IPS-20b (cell line): ENCODE measurements at regions not wholly inside any gene's neighbourhood (a gene's known extent, or its start where the extent isn't known, plus 50 kb on each side); places are given as distances from the start of the nearest gene placed in this dataset.
"Not testable (repeated sequence)": the region's sequence is repeated elsewhere in the genome, so short reads cannot be mapped to it uniquely, and the experiment has no call there.

Experiments used
- H3K27ac ChIP-seq: one replicate; pipeline ENCODE4 v1.5.1; 2013; ENCODE audit warnings: low read length
- H3K27me3 ChIP-seq: 2 replicates; pipeline ENCODE4 v1.6.1; 2013; ENCODE audit warnings: mild to moderate bottlenecking, low read length, inconsistent platforms; ENCODE audit not compliant: insufficient read depth
- H3K36me3 ChIP-seq: 2 replicates; pipeline ENCODE4 v1.6.1; 2013; ENCODE audit warnings: low read depth, mild to moderate bottlenecking, inconsistent platforms, low read length, moderate library complexity; ENCODE audit not compliant: insufficient read depth
- H3K4me1 ChIP-seq: 2 replicates; pipeline ENCODE4 v1.6.1; 2013; ENCODE audit warnings: mild to moderate bottlenecking, control low read depth, inconsistent platforms, low read length, moderate library complexity; ENCODE audit not compliant: insufficient read depth
- H3K4me3 ChIP-seq: 2 replicates; pipeline ENCODE4 v1.5.1; 2013; ENCODE audit warnings: mild to moderate bottlenecking, low read length, inconsistent platforms
- H3K9ac ChIP-seq: 2 replicates; pipeline ENCODE4 v1.6.1; 2013; ENCODE audit warnings: low read depth, mild to moderate bottlenecking, inconsistent platforms, low read length, moderate library complexity
- H3K9me3 ChIP-seq: 2 replicates; pipeline ENCODE4 v1.6.1; 2013; ENCODE audit warnings: mild to moderate bottlenecking, low read depth, low read length, inconsistent platforms; ENCODE audit not compliant: insufficient read depth

- H3K9ac ChIP-seq, H3K27ac ChIP-seq, H3K4me3 ChIP-seq, H3K9me3 ChIP-seq, H3K36me3 ChIP-seq, H3K27me3 ChIP-seq, H3K4me1 ChIP-seq: not testable (repeated sequence)
These were observed 214.8 kb upstream of the ZNF469 start for GRCh38 chr16:88167798-88168556.

- H3K9ac ChIP-seq, H3K9me3 ChIP-seq, H3K27ac ChIP-seq, H3K4me1 ChIP-seq, H3K27me3 ChIP-seq, H3K4me3 ChIP-seq, H3K36me3 ChIP-seq: not testable (repeated sequence)
These were observed 214.2 kb upstream of the ZNF469 start for GRCh38 chr16:88168557-88168949.

- not testable (repeated sequence) for H3K27me3 ChIP-seq, H3K4me1 ChIP-seq, H3K36me3 ChIP-seq, H3K27ac ChIP-seq, H3K9ac ChIP-seq, H3K4me3 ChIP-seq, H3K9me3 ChIP-seq
These were observed 213.5 kb upstream of the ZNF469 start for GRCh38 chr16:88169136-88169830.

GRCh38 chr16:88169831-88170165 lies 213.0 kb upstream of the ZNF469 start:
- not testable (repeated sequence) for H3K9ac ChIP-seq, H3K36me3 ChIP-seq, H3K4me1 ChIP-seq, H3K9me3 ChIP-seq, H3K27me3 ChIP-seq, H3K27ac ChIP-seq, H3K4me3 ChIP-seq

- H3K27me3 ChIP-seq, result no peaks in the 10 kb centered on the region
- no peaks in the 10 kb centered on the region for H3K9me3 ChIP-seq
- H3K36me3 ChIP-seq, result no peaks in the 10 kb centered on the region
- no peak overlapping the region for H3K27ac ChIP-seq
- H3K9ac ChIP-seq, result no peak overlapping the region
- H3K4me1 ChIP-seq, result no peaks in the 10 kb centered on the region
- H3K4me3 ChIP-seq, result no peak overlapping the region
These were observed 212.2 kb upstream of the ZNF469 start for GRCh38 chr16:88170528-88170991.

GRCh38 chr16:88171126-88171525 lies 211.6 kb upstream of the ZNF469 start:
- H3K9ac ChIP-seq, H3K27me3 ChIP-seq, H3K4me3 ChIP-seq, H3K27ac ChIP-seq, H3K36me3 ChIP-seq, H3K4me1 ChIP-seq, H3K9me3 ChIP-seq: not testable (repeated sequence)

GRCh38 chr16:88176184-88176583 lies 206.6 kb upstream of the ZNF469 start:
- H3K9me3 ChIP-seq, H3K9ac ChIP-seq, H3K36me3 ChIP-seq, H3K4me1 ChIP-seq, H3K4me3 ChIP-seq, H3K27ac ChIP-seq, H3K27me3 ChIP-seq: not testable (repeated sequence)

GRCh38 chr16:88176591-88177180 lies 206.1 kb upstream of the ZNF469 start:
- not testable (repeated sequence) for H3K4me3 ChIP-seq, H3K4me1 ChIP-seq, H3K27ac ChIP-seq, H3K36me3 ChIP-seq, H3K27me3 ChIP-seq, H3K9me3 ChIP-seq, H3K9ac ChIP-seq

- H3K9me3 ChIP-seq, H3K27ac ChIP-seq, H3K27me3 ChIP-seq, H3K4me3 ChIP-seq, H3K9ac ChIP-seq, H3K4me1 ChIP-seq, H3K36me3 ChIP-seq: not testable (repeated sequence)
These were observed 204.5 kb upstream of the ZNF469 start for GRCh38 chr16:88178251-88178650.

- H3K9me3 ChIP-seq, H3K9ac ChIP-seq, H3K4me1 ChIP-seq, H3K4me3 ChIP-seq, H3K27me3 ChIP-seq, H3K36me3 ChIP-seq, H3K27ac ChIP-seq: not testable (repeated sequence)
These were observed 203.9 kb upstream of the ZNF469 start for GRCh38 chr16:88178896-88179295.

GRCh38 chr16:88182967-88183881 lies 199.5 kb upstream of the ZNF469 start:
- not testable (repeated sequence) for H3K9ac ChIP-seq, H3K4me1 ChIP-seq, H3K27ac ChIP-seq, H3K9me3 ChIP-seq, H3K36me3 ChIP-seq, H3K4me3 ChIP-seq, H3K27me3 ChIP-seq
